Neuronal stem cell (in vitro differentiated cells): ENCODE measurements at regions not wholly inside any gene's neighbourhood (a gene's known extent, or its start where the extent isn't known, plus 50 kb on each side); places are given as distances from the start of the nearest gene placed in this dataset.

Experiments used
- DNase-seq: peaks from one replicate; pipeline ENCODE4 v3.0.0-alpha.2; 2013; ENCODE audit warnings: low spot score
- H2AFZ ChIP-seq: one replicate; pipeline ENCODE4 v1.6.1; 2013; ENCODE audit warnings: mild to moderate bottlenecking, low read length, inconsistent platforms
- H2AK5ac ChIP-seq: 2 replicates; pipeline ENCODE4 v1.6.1; 2013; ENCODE audit warnings: low read depth, mild to moderate bottlenecking, inconsistent platforms, low read length, moderate library complexity, mixed read lengths
- H2BK120ac ChIP-seq: 2 replicates; pipeline ENCODE4 v1.6.1; 2013; ENCODE audit warnings: low read depth, mild to moderate bottlenecking, inconsistent platforms, low read length, moderate library complexity, mixed read lengths
- H2BK12ac ChIP-seq: one replicate; pipeline ENCODE4 v1.6.1; 2013; ENCODE audit warnings: low read length, inconsistent platforms
- H2BK15ac ChIP-seq: 2 replicates; pipeline ENCODE4 v1.6.1; 2013; ENCODE audit warnings: mild to moderate bottlenecking, low read length, inconsistent platforms, mixed read lengths
- H2BK5ac ChIP-seq: one replicate; pipeline ENCODE4 v1.6.1; 2013; ENCODE audit warnings: inconsistent platforms, mild to moderate bottlenecking, low read length, moderate library complexity
- H3K14ac ChIP-seq: one replicate; pipeline ENCODE4 v1.6.1; 2013; ENCODE audit warnings: low read length, inconsistent platforms
- H3K18ac ChIP-seq: 2 replicates; pipeline ENCODE4 v1.6.1; 2013; ENCODE audit warnings: low read length, inconsistent platforms
- H3K23ac ChIP-seq: 2 replicates; pipeline ENCODE4 v1.6.1; 2013; ENCODE audit warnings: low read depth, mild to moderate bottlenecking, mixed read lengths, low read length, inconsistent platforms; ENCODE audit not compliant: poor library complexity
- H3K27ac ChIP-seq: replicated peaks from 3 replicates; pipeline ENCODE4 v1.5.1; 2013; ENCODE audit warnings: low read length, inconsistent platforms
- H3K27me3 ChIP-seq, 3 experiments: 2 replicates each; pipeline ENCODE4 v1.6.1; 2013; ENCODE audit warnings: low read length in 3 of 3, mild to moderate bottlenecking in 2 of 3, inconsistent platforms in 1 of 3, low read depth in 1 of 3, mixed read lengths in 1 of 3, moderate library complexity in 1 of 3; ENCODE audit not compliant: control insufficient read depth in 3 of 3, insufficient read depth in 3 of 3
- H3K36me3 ChIP-seq, 2 donors: replicated peaks in 1 of 2; 2 replicates each; pipeline ENCODE4 v1.6.1; 2013; ENCODE audit warnings: low read length in 2 of 2; ENCODE audit not compliant: control insufficient read depth in 2 of 2, insufficient read depth in 2 of 2
- H3K4ac ChIP-seq: 2 replicates; pipeline ENCODE4 v1.6.1; 2013; ENCODE audit warnings: inconsistent platforms, mild to moderate bottlenecking, low read length, moderate library complexity
- H3K4me1 ChIP-seq, 2 donors: 1 replicate in 1 of 2; 2 replicates in 1 of 2; pipeline ENCODE4 v1.6.1; 2013; ENCODE audit warnings: low read length in 2 of 2, low read depth in 1 of 2; ENCODE audit not compliant: control insufficient read depth in 2 of 2, insufficient read depth in 1 of 2
- H3K4me2 ChIP-seq: one replicate; pipeline ENCODE4 v1.6.1; 2013; ENCODE audit warnings: mild to moderate bottlenecking, low read length, inconsistent platforms; ENCODE audit not compliant: insufficient read depth, poor library complexity, severe bottlenecking
- H3K4me3 ChIP-seq, 2 donors: 2 replicates each; pipeline ENCODE4 v1.5.1; 2013; ENCODE audit warnings: low read length in 2 of 2, mild to moderate bottlenecking in 2 of 2, inconsistent platforms in 1 of 2, moderate library complexity in 1 of 2
- H3K79me1 ChIP-seq: one replicate; pipeline ENCODE4 v1.6.1; 2013; ENCODE audit warnings: low read depth, mild to moderate bottlenecking, inconsistent platforms, low read length, moderate library complexity
- H3K9ac ChIP-seq: one replicate; pipeline ENCODE4 v1.6.1; 2013; ENCODE audit warnings: mild to moderate bottlenecking, low read depth, low read length, inconsistent platforms; ENCODE audit not compliant: poor library complexity
- H3K9me3 ChIP-seq, 2 donors: replicated peaks in 1 of 2; 2 replicates each; pipeline versions ENCODE3 to v1.6.1; 2013; ENCODE audit warnings: low read length in 2 of 2, mild to moderate bottlenecking in 2 of 2, inconsistent platforms in 1 of 2, low read depth in 1 of 2, mixed read lengths in 1 of 2, moderate library complexity in 1 of 2; ENCODE audit not compliant: control insufficient read depth in 2 of 2, insufficient read depth in 1 of 2
- H4K8ac ChIP-seq: one replicate; pipeline ENCODE4 v1.6.1; 2013; ENCODE audit warnings: low read depth, mild to moderate bottlenecking, inconsistent platforms, low read length, moderate library complexity
- H4K91ac ChIP-seq: one replicate; pipeline ENCODE4 v1.6.1; 2013; ENCODE audit warnings: low read length, low read depth, mild to moderate bottlenecking, inconsistent platforms; ENCODE audit not compliant: poor library complexity
- WGBS, 2 donors: extraction: QIAGEN DNeasy Blood & Tissue Kit; methylation state at CpG; one replicate each; pipeline ENCODE4 v1.1.7; 2013; ENCODE audit warnings: missing lambda C conversion rate in 2 of 2, mixed read lengths in 1 of 2; ENCODE audit not compliant: insufficient read length in 2 of 2, insufficient replicate concordance in 1 of 2; ENCODE audit errors: extremely low coverage in 2 of 2; 5-methylcytosine and 5-hydroxymethylcytosine counted together

- Histone ChIP-seq H2BK5ac (no peak overlapping the region), H3K4ac (no peak overlapping the region), H3K9ac (no peak overlapping the region), H3K27ac (no peak overlapping the region), H3K79me1 (no peaks in the 10 kb centered on the region), H3K9me3 (peaks cover 0 to 11% of the 10 kb centered on the region in 2 donors), H3K18ac (no peak overlapping the region), H3K4me1 (peaks cover 1 to 6% of the 10 kb centered on the region in 2 donors), H4K8ac (no peak overlapping the region), H3K4me2 (no peak overlapping the region), H2AK5ac (no peak overlapping the region), H3K4me3 (peak overlapping the region in 1 of 2 donors; percentile 54), H2BK12ac (no peak overlapping the region), H3K36me3 (no peaks in the 10 kb centered on the region), H3K14ac (peak overlapping the region; percentile 4), H2BK15ac (no peak overlapping the region), H2AFZ (peak overlapping the region; percentile 37), H3K23ac (no peak overlapping the region), H2BK120ac (no peak overlapping the region), H3K27me3 (no peaks in the 10 kb centered on the region), H4K91ac (no peak overlapping the region)
- DNase-seq: no peak
- no CpG with 5 or more reads among the region's 10 CpGs for WGBS, 2 donors
Observed at GRCh38 chr12:131452444-131452860, 258.4 kb upstream of the SFSWAP start.

- Histone ChIP-seq H4K8ac (no peak overlapping the region), H2AFZ (peak overlapping the region; percentile 91), H3K4me3 (no peak overlapping the region), H3K4ac (no peak overlapping the region), H2BK12ac (no peak overlapping the region), H3K79me1 (no peaks in the 10 kb centered on the region), H3K18ac (peak overlapping the region; percentile 16), H3K4me2 (no peak overlapping the region), H3K36me3 (no peaks in the 10 kb centered on the region), H2AK5ac (no peak overlapping the region), H3K14ac (no peak overlapping the region), H4K91ac (no peak overlapping the region), H3K9ac (no peak overlapping the region), H3K27me3 (no peaks in the 10 kb centered on the region), H2BK15ac (no peak overlapping the region), H3K27ac (no peak overlapping the region), H2BK120ac (no peak overlapping the region), H3K9me3 (peaks cover 0 to 4% of the 10 kb centered on the region in 2 donors), H2BK5ac (no peak overlapping the region), H3K4me1 (peaks cover 4 to 9% of the 10 kb centered on the region in 2 donors), H3K23ac (no peak overlapping the region)
- WGBS, 2 donors: no CpG with 5 or more reads among the region's 12 CpGs
- DNase-seq: peak; percentile 48
Observed at GRCh38 chr12:131454418-131455217, 256.3 kb upstream of the SFSWAP start.

GRCh38 chr12:131455218-131455506, 255.7 kb upstream of the SFSWAP start:
- Histone ChIP-seq H3K9me3 (peaks cover 0 to 4% of the 10 kb centered on the region in 2 donors), H2AFZ (peak overlapping the region; percentile 91), H2BK5ac (no peak overlapping the region), H3K79me1 (no peaks in the 10 kb centered on the region), H4K91ac (no peak overlapping the region), H3K4ac (no peak overlapping the region), H3K9ac (no peak overlapping the region), H3K27me3 (no peaks in the 10 kb centered on the region), H2BK120ac (no peak overlapping the region), H3K14ac (no peak overlapping the region), H2BK12ac (no peak overlapping the region), H3K23ac (no peak overlapping the region), H2AK5ac (peak overlapping the region; percentile 2), H3K4me1 (peaks cover 4 to 13% of the 10 kb centered on the region in 2 donors), H3K4me3 (no peak overlapping the region), H2BK15ac (no peak overlapping the region), H4K8ac (no peak overlapping the region), H3K36me3 (no peaks in the 10 kb centered on the region), H3K4me2 (no peak overlapping the region), H3K27ac (no peak overlapping the region), H3K18ac (no peak overlapping the region)
- WGBS, 2 donors: no CpG with 5 or more reads among the region's 10 CpGs
- no peak for DNase-seq

- Histone ChIP-seq H2AK5ac (peak overlapping the region; percentile 35), H3K9ac (no peak overlapping the region), H2BK5ac (no peak overlapping the region), H3K18ac (peak overlapping the region; percentile 83), H3K27me3 (no peaks in the 10 kb centered on the region), H4K91ac (no peak overlapping the region), H3K23ac (no peak overlapping the region), H3K9me3 (peaks cover 0 to 4% of the 10 kb centered on the region in 2 donors), H3K36me3 (no peaks in the 10 kb centered on the region), H3K27ac (no peak overlapping the region), H2BK120ac (no peak overlapping the region), H2AFZ (no peak overlapping the region), H2BK12ac (peak overlapping the region; percentile 73), H4K8ac (peak overlapping the region; percentile 17), H3K79me1 (no peaks in the 10 kb centered on the region), H3K14ac (no peak overlapping the region), H2BK15ac (peak overlapping the region; percentile 24), H3K4me3 (no peak overlapping the region), H3K4me2 (no peak overlapping the region), H3K4ac (no peak overlapping the region), H3K4me1 (peaks cover 4 to 18% of the 10 kb centered on the region in 2 donors)
- WGBS, 2 donors: no CpG with 5 or more reads among the region's 12 CpGs
- DNase-seq: no peak
Observed at GRCh38 chr12:131455581-131456110, 255.2 kb upstream of the SFSWAP start.
